ENCODE measurements at regions not wholly inside any gene's neighbourhood (a gene's known extent, or its start where the extent isn't known, plus 50 kb on each side); places are given as distances from the start of the nearest gene placed in this dataset.

DNA sequence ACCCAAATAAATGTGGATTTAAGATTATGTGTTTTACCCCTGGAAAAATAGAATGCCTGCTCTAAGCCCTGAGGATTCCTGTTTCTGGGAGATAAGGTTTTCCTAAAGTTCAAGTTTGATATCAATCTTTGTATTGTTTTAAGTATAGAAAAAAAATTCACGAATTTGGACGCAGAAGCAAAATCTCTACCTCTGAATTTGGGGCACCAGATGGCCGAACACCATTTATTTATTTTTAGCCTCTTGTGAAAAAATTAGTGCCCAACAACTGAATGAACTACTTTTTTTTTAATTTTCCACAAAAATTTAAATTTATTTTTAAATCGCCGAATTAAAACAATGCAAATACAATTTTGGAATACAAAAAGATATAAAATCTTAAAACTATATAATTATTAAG is 128.1 kb upstream of the SP4 start:
- no peak overlapping the region for H3K27ac Mint-ChIP-seq (ENCODE audit: unreplicated experiment)
- H3K4me1 Mint-ChIP-seq (ENCODE audit: low read depth, unreplicated experiment): peaks cover 8% of the 10 kb centered on the region
- H3K4me3 Mint-ChIP-seq (ENCODE audit: unreplicated experiment): no peak overlapping the region
- peaks cover 2% of the 10 kb centered on the region for H3K9me3 Mint-ChIP-seq (ENCODE audit: unreplicated experiment)
- H3K27me3 Mint-ChIP-seq (ENCODE audit: unreplicated experiment): no peaks in the 10 kb centered on the region
- no peaks in the 10 kb centered on the region for H3K36me3 Mint-ChIP-seq (ENCODE audit: unreplicated experiment)
- DNase-seq: no peak
- TF ChIP-seq, protein P1, sequence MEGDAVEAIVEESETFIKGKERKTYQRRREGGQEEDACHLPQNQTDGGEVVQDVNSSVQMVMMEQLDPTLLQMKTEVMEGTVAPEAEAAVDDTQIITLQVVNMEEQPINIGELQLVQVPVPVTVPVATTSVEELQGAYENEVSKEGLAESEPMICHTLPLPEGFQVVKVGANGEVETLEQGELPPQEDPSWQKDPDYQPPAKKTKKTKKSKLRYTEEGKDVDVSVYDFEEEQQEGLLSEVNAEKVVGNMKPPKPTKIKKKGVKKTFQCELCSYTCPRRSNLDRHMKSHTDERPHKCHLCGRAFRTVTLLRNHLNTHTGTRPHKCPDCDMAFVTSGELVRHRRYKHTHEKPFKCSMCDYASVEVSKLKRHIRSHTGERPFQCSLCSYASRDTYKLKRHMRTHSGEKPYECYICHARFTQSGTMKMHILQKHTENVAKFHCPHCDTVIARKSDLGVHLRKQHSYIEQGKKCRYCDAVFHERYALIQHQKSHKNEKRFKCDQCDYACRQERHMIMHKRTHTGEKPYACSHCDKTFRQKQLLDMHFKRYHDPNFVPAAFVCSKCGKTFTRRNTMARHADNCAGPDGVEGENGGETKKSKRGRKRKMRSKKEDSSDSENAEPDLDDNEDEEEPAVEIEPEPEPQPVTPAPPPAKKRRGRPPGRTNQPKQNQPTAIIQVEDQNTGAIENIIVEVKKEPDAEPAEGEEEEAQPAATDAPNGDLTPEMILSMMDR (IDR thresholded peaks at IDR 0.05; ENCODE audit: partially characterized antibody, unreplicated experiment): no peak

DNA sequence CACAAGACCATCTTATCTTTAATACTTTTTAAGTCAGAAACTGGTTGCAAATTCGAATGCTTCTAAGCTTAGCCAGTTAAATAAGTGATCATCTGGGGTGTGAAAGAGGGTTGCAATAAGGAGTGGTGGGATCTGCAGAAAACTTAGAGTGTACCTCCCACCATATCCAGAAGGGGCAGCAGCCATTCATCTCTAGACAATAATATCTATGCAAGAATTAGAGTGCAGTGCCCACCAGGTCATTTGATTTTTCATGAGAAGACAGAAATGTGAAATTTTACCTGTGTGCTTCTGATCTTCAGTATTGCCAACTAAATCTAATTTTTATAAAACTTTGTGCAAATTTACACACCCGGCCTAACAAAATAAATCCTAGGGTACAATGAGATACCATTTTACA is 127.2 kb upstream of the SP4 start:
- H3K27me3 Mint-ChIP-seq (ENCODE audit: unreplicated experiment): no peaks in the 10 kb centered on the region
- no peak overlapping the region for H3K27ac Mint-ChIP-seq (ENCODE audit: unreplicated experiment)
- H3K36me3 Mint-ChIP-seq (ENCODE audit: unreplicated experiment): no peaks in the 10 kb centered on the region
- H3K9me3 Mint-ChIP-seq (ENCODE audit: unreplicated experiment): no peaks in the 10 kb centered on the region
- TF ChIP-seq, protein P1 (IDR thresholded peaks at IDR 0.05; ENCODE audit: partially characterized antibody, unreplicated experiment): peak; percentile 49
- peaks cover 10% of the 10 kb centered on the region for H3K4me1 Mint-ChIP-seq (ENCODE audit: low read depth, unreplicated experiment)
- DNase-seq: no peak
- no peak overlapping the region for H3K4me3 Mint-ChIP-seq (ENCODE audit: unreplicated experiment)

DNA sequence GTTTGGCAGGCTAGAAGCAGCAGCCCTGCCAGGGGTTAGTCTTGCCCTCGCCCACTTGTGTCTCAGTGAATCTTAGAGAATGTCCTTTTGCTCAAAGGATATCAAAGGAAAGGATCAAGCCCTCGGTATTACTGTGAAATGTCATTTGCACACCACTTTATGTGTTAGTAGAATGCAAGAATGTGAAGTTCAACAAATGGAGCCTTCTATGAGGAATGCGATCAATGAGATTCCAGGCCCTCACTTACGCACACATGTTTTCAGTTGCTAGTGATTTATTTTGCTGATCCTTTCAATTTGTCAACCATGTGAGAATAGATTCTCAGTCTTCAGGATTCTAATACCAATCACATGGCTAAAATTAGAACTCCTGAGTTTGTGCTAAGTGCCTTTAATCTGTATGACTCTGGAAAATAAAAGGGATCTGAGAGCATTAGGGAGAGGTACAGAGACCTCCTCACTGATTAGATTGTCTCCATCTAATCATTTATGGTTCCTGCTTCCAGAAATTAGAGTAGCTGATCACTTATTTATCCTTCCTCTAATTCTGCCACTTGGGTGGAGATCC is 123.0 kb upstream of the SP4 start:
- peaks cover 4% of the 10 kb centered on the region for H3K9me3 Mint-ChIP-seq (ENCODE audit: unreplicated experiment)
- DNase-seq: no peak
- H3K27ac Mint-ChIP-seq (ENCODE audit: unreplicated experiment): no peak overlapping the region
- peaks cover 10% of the 10 kb centered on the region for H3K4me1 Mint-ChIP-seq (ENCODE audit: low read depth, unreplicated experiment)
- H3K36me3 Mint-ChIP-seq (ENCODE audit: unreplicated experiment): peaks cover 10% of the 10 kb centered on the region
- H3K27me3 Mint-ChIP-seq (ENCODE audit: unreplicated experiment): peaks cover 3% of the 10 kb centered on the region
- no peak overlapping the region for H3K4me3 Mint-ChIP-seq (ENCODE audit: unreplicated experiment)
- TF ChIP-seq, protein P1 (IDR thresholded peaks at IDR 0.05; ENCODE audit: partially characterized antibody, unreplicated experiment): no peak

DNA sequence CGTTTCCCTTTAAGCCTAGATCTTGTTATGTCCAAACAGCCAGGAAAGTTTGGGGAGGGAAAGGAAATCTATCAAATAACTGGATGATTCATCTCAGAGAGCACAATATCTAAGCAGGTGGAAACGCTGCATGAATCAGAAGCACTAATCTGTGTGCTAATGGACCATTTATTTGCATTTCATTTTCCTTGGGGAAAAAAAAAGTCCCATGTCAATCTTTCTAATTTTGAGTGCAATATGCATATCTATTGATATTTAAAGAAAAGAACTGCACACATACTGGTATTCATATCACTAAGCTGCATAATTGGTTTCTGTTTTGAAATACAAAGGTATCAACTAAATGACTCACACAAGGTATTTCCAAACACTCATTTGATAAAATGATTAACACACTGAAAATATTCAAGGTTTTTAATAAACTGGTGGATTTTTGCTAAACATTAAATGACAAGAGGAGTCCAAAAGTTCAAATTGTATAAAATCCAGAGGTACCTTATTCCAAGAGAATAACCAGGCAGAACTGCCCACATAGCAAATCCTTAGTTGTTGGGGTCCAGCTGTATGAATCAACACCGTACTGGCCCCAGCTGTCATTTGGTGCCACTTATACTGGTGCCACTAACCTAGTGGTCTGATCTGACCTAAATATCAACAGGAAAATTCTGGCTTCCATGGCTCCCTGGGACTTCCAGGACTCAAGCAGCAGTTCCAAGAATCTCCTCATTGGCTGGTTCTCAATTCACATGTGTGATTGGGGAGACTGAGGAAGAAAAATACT is 122.2 kb upstream of the SP4 start:
- H3K4me1 Mint-ChIP-seq (ENCODE audit: low read depth, unreplicated experiment): peaks cover 10% of the 10 kb centered on the region
- no peak overlapping the region for H3K4me3 Mint-ChIP-seq (ENCODE audit: unreplicated experiment)
- peaks cover 4% of the 10 kb centered on the region for H3K9me3 Mint-ChIP-seq (ENCODE audit: unreplicated experiment)
- peaks cover 3% of the 10 kb centered on the region for H3K27me3 Mint-ChIP-seq (ENCODE audit: unreplicated experiment)
- DNase-seq: no peak
- no peak overlapping the region for H3K27ac Mint-ChIP-seq (ENCODE audit: unreplicated experiment)
- TF ChIP-seq, protein P1 (IDR thresholded peaks at IDR 0.05; ENCODE audit: partially characterized antibody, unreplicated experiment): no peak
- H3K36me3 Mint-ChIP-seq (ENCODE audit: unreplicated experiment): peaks cover 10% of the 10 kb centered on the region

DNA sequence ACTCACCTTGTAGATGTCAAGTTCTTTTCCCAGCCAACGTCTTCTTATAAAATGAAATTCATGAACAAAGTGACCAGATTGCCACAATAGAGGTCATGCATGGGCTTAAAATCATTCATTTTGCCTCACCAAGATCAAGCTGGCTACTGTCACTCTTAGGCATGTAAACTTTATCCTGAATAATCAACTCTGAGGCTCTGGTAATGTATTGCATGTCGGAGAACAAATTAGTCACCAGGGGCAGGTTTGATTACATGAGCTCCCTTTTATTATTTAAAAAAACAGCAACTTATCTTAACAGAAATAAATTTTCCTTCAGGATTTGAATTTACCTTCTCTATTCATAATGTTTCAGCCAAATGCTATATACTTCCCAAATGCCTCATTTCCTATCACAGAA is 112.9 kb upstream of the SP4 start:
- Mint-ChIP-seq H3K27me3 (ENCODE audit: unreplicated experiment) (peaks cover 4% of the 10 kb centered on the region), H3K27ac (ENCODE audit: unreplicated experiment) (no peak overlapping the region), H3K4me1 (ENCODE audit: low read depth, unreplicated experiment) (peaks cover 17% of the 10 kb centered on the region), H3K4me3 (ENCODE audit: unreplicated experiment) (no peak overlapping the region), H3K36me3 (ENCODE audit: unreplicated experiment) (peaks cover 4% of the 10 kb centered on the region), H3K9me3 (ENCODE audit: unreplicated experiment) (peaks cover 9% of the 10 kb centered on the region)
- TF ChIP-seq, protein P1 (IDR thresholded peaks at IDR 0.05; ENCODE audit: partially characterized antibody, unreplicated experiment): no peak
- DNase-seq: no peak
